ENCODE measurements at regions not wholly inside any gene's neighbourhood (a gene's known extent, or its start where the extent isn't known, plus 50 kb on each side); places are given as distances from the start of the nearest gene placed in this dataset.

DNA sequence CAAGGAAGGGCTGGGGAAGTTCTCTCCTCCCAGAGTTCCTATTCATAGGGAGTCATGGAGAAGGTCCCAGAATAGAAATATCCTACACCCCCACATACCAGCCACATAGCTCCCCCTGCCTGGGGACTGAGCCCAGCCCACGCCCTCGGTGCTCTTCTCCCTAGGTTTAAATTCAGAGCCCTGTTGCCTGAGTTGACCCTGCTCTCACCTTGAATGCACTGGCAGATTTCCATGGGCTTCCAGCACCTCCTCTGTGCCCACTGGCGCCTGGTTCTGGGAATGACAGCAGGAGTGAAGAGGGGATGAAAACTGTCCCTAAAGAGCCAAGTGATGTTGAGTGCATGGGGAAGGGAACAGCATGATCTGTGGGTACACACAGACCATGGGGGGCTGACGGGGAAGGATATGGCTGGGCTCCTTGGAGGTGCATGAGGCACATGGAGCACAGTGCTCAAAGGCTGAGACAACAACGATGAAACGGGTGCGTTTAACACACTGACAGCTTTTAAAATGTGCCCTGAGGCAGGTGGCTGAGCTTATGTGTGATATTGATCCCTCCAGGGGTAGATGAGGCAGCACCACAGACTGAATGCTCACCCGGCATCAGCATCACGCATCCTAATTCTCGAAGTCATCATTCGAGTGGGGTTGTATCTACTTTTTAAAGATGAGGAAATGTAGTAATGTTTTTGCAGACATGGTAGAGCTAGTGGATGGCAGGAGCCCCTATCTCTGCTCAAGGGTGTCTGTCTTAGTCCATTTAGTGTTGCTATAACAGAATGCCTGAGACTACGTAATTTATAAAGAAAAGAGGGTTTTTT, 53.7 kb upstream of the IGFBP3 start:
- no peaks in the 10 kb centered on the region for H3K27me3 ChIP-seq (replicated peaks; ENCODE audit: control insufficient read depth, insufficient read depth, low read length)
- H3K9me3 ChIP-seq (ENCODE audit: control insufficient read depth, low read length), result no peaks in the 10 kb centered on the region
- peaks cover 23% of the 10 kb centered on the region for H3K4me1 ChIP-seq (ENCODE audit: control insufficient read depth, insufficient read depth, low read length)
- H3K9ac ChIP-seq (ENCODE audit: low read length), result no peak overlapping the region
- no peak overlapping the region for H3K4me3 ChIP-seq (ENCODE audit: low read length)
- no peaks in the 10 kb centered on the region for H3K36me3 ChIP-seq (ENCODE audit: control insufficient read depth, insufficient read depth, low read length, severe bottlenecking)
- no peak for DNase-seq (ENCODE audit: low read depth)

DNA sequence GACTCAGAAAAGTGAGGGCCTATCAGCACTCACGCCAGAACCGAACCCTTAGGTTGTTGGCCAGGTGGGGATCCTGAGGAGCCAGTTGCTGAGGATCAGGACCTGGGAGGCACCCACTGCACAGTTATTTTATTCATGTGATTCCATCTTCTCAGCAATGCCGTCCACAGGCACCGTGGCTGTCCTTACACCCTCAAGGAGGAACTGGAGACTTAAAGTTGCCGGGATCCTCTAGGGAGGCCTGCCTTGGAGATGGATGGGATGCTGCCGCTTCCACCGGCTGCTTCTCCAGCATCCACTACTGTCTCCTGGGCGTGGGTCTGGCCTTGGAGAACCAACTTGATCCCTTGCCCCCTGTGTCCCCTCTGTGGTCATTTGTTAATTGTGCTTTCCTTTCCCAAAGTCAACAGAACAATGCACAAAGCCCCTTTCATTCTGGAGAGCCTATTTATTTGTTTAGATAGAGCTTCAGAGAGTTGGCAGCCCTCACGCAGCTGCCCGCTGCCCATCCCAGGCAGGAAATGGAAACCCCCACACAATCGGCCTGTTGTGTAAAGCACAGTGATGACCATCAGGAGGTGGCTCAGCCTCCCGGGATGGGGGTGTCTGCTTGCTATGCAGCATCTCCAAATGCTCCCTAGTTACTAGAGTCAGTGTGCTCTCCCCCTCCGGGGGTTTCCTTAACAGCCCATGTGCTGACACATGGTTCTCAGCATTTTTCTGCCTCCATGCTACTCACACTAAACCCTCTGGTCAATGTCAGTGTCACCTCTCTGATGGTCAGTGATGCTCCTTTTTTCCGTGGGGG, 52.9 kb upstream of the IGFBP3 start:
- Histone ChIP-seq H3K27me3 (replicated peaks; ENCODE audit: control insufficient read depth, insufficient read depth, low read length) (no peaks in the 10 kb centered on the region), H3K9ac (ENCODE audit: low read length) (no peak overlapping the region), H3K4me1 (ENCODE audit: control insufficient read depth, insufficient read depth, low read length) (peaks cover 18% of the 10 kb centered on the region), H3K36me3 (ENCODE audit: control insufficient read depth, insufficient read depth, low read length, severe bottlenecking) (no peaks in the 10 kb centered on the region), H3K9me3 (ENCODE audit: control insufficient read depth, low read length) (no peaks in the 10 kb centered on the region), H3K4me3 (ENCODE audit: low read length) (no peak overlapping the region)
- no peak for DNase-seq (ENCODE audit: low read depth)

DNA sequence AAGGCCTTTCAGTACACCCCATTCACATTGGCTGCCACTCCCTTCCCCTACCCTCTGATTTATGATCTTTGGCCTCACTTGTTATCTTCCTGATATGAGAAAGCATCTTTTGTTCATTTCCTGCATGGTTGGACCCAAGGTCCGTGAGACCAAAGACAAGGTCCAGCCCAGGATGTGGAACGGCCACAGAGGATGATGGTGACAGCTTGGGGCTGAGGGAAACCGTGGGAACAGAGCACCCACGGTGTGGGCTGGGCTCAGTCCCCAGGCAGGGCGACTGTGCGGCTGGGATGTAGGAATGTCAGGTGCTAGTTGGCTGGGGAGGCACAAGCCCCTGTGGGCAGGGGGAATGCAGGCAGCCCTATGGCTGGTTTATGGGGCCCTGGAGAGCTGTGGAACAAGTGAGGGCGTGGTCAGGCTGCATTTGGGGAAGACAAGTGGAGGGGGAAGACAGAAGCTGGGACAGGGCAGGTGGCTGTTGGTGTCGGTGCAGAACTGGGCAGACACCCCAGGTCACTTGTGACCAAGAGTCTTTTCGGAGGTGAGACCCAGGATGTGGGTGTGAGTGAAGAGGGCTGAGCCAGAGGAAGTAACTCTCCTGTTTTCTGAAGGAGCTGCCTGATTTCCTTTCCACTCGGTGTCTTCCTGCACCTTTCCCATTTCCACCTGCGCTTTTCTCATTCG, 51.7 kb upstream of the IGFBP3 start:
- H3K4me3 ChIP-seq (ENCODE audit: low read length), result no peak overlapping the region
- no peaks in the 10 kb centered on the region for H3K9me3 ChIP-seq (ENCODE audit: control insufficient read depth, low read length)
- DNase-seq (ENCODE audit: low read depth), result no peak
- H3K36me3 ChIP-seq (ENCODE audit: control insufficient read depth, insufficient read depth, low read length, severe bottlenecking), result no peaks in the 10 kb centered on the region
- H3K4me1 ChIP-seq (ENCODE audit: control insufficient read depth, insufficient read depth, low read length), result peaks cover 6% of the 10 kb centered on the region
- H3K27me3 ChIP-seq (replicated peaks; ENCODE audit: control insufficient read depth, insufficient read depth, low read length), result no peaks in the 10 kb centered on the region
- H3K9ac ChIP-seq (ENCODE audit: low read length), result no peak overlapping the region

DNA sequence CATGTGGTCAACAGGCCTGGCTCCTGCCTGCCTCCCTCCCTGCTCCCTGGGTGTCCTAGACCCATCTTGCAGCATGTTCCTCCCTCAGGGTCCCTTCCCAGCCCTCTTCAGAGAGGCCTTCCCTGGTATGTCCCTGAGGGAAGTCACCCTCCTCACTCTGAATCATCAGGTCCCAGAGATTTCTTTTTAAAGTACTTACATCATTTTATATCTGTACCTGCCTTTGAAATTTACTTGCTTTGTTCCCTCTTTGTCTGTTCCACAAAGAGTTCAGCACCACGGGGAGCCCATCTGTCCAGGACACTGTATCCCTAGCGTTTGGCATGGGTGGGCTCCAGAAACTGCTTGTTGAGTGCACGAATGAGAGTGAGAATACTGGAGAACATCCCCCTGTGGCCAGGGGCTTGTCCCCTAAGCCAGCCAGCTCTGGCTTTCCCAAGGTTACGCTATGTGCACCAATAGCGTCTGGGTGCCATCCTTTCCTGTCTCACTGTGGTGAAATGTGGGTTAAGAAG, 50.6 kb upstream of the IGFBP3 start:
- DNase-seq (ENCODE audit: low read depth), result no peak
- no peaks in the 10 kb centered on the region for H3K36me3 ChIP-seq (ENCODE audit: control insufficient read depth, insufficient read depth, low read length, severe bottlenecking)

DNA sequence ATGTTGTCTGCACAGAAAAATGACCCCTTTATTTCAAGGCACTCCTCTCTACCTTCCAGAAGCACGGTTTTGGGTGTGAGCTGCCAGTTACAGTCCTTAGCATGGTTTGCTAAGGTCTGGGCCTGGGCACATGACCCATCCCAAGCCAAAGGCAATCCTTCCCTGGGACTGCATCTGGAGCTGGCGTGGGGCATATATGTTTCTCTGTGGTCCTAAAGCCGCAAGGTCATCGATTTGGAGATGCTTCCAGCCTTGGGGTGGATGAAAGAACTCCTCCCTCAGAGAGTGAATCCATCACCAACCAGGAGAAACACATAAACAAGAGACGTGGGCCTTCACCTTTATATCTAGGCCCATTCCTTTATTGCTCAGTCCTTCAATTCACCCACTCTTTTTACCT, 50.1 kb upstream of the IGFBP3 start:
- Histone ChIP-seq H3K4me1 (ENCODE audit: control insufficient read depth, insufficient read depth, low read length) (no peaks in the 10 kb centered on the region), H3K27me3 (replicated peaks; ENCODE audit: control insufficient read depth, insufficient read depth, low read length) (peaks cover 4% of the 10 kb centered on the region), H3K9ac (ENCODE audit: low read length) (no peak overlapping the region), H3K4me3 (ENCODE audit: low read length) (no peak overlapping the region), H3K36me3 (ENCODE audit: control insufficient read depth, insufficient read depth, low read length, severe bottlenecking) (no peaks in the 10 kb centered on the region), H3K9me3 (ENCODE audit: control insufficient read depth, low read length) (no peaks in the 10 kb centered on the region)
- DNase-seq (ENCODE audit: low read depth), result no peak

More for the DNA sequence above, 50.6 kb upstream of the IGFBP3 start:
- H3K9me3 ChIP-seq (ENCODE audit: control insufficient read depth, low read length), result no peaks in the 10 kb centered on the region
- H3K9ac ChIP-seq (ENCODE audit: low read length), result no peak overlapping the region
- H3K4me3 ChIP-seq (ENCODE audit: low read length), result no peak overlapping the region
- H3K27me3 ChIP-seq (replicated peaks; ENCODE audit: control insufficient read depth, insufficient read depth, low read length), result peaks cover 4% of the 10 kb centered on the region
- no peaks in the 10 kb centered on the region for H3K4me1 ChIP-seq (ENCODE audit: control insufficient read depth, insufficient read depth, low read length)
